ENCODE measurements at regions not wholly inside any gene's neighbourhood (a gene's known extent, or its start where the extent isn't known, plus 50 kb on each side); places are given as distances from the start of the nearest gene placed in this dataset.
"Not testable (repeated sequence)": the region's sequence is repeated elsewhere in the genome, so short reads cannot be mapped to it uniquely, and the experiment has no call there.

DNA sequence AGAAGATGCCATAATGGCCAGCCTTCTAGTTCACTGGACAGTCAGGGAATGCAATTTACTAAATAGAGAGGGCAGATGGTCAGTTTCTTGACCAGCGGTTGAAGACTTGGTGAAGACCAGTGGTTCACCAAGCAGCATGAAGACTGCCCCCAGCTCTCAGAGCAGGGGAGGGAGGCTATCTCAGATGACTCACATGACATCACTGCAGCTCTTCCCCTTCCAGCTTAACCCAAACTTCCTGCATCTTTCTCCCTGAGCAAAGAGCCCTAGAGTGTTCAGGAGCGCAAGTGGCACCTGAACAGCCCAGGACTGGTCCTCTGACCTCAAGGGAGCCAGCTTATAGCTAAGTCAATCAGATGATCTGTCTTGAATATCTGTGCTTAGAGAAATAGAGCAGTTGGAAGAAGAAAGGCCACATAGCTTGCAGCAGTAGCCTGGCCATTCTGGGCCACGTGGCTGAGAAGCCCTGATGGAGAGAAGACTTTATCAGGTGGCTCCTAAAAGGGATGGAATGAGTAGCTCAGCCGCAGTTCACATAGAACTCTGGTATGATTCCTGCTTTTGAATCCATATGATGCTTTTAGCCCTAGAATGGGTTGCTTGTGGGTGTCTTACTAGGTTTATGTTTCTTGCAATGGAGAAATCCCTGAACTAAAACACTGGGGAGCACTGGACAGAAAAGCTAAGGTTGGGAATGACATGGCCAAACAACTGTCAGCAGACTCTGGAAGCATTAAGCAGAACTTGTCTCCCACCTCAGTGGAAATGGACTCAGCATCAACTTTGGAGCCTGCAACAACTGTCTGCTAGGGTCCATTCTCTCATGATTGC is 392.1 kb upstream of the CCL2 start:
- DNase-seq = no peak

DNA sequence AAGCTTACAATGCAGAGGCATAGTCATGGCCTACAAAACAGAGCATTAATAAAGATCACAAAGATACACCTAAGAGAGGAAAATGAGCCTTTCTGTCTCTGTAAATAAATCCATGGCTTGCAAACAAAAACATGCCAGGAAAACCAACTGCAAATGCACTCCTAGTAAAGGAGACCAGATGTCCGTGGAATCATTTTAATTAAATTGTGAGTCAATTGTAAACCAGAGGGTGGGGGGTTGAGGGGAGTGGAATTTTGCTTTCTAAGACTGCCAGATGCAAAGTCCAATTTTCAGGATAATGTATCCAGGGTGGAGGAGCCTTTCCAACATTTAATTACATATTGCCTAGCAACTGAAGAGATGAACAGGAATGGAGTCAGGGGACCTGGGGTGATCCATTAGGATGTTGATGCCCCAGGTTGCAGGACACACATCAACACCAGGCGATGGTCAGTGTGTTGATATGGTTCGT is 390.3 kb upstream of the CCL2 start:
- DNase-seq = no peak

DNA sequence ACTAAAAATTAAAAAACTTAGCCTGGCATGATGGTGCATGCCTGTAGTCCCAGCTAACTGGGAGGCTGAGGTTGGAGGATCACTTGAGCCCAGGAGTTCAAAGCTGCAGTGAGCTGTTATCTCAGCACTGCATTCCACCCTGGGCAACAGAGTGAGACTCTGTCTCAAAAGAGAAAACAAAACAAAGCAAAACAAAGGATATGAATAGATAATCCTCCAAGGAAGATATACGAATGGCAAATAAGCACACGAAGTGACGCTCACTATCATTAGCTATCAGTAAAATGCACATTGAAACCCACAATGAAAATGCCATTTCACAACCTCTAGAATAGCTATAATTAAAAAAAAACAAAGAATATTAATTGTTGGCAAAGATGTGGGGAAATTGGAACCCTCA is 386.2 kb upstream of the CCL2 start:
- DNase-seq = no peak

GRCh38 chr17:33870936-33871335 is 384.1 kb upstream of the CCL2 start:
- DNase-seq = no peak

DNA sequence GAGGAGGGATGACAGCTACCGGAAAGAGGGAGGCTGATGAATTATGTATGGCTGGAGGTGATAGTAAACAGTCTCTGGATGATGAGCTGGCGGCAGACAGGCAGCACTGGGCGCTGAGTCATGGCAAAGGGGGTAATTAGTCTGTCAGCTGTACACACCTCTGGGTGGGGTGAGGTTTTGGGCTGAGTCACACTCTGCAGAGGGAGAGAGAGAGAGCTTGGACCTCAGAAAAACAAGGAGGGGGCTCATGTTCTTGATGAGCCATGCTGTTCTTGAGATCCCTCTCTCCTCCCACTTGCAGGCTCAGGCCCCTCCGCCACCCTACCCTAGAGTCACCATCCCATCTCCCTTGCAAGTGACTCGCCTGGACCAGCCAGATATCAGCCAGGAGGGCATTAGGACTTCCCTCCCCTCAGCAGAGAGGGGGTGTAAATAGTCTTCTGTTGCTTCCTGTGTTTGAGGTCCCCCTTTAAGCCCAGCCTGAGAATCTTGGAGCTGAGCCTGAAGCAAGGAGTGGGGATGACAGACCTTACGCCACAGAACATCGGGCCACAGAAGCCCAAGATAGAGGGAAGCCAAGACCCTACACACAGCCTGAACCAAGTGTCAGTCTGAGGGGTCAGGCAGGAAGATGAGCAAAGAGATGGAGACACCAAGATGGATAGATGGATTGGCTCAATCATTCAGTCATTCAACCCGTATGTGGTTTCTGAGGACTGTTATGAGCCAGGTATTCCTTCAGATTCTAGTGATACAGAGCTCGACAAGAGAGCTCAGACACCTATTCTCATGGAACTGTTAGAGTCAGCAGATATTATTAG is 383.2 kb upstream of the CCL2 start:
- no peak for DNase-seq

- DNase-seq = no peak
Observed at GRCh38 chr17:33873201-33873617, 381.9 kb upstream of the CCL2 start.

- DNase-seq = no peak
Observed at GRCh38 chr17:33874617-33875060, 380.4 kb upstream of the CCL2 start.

DNA sequence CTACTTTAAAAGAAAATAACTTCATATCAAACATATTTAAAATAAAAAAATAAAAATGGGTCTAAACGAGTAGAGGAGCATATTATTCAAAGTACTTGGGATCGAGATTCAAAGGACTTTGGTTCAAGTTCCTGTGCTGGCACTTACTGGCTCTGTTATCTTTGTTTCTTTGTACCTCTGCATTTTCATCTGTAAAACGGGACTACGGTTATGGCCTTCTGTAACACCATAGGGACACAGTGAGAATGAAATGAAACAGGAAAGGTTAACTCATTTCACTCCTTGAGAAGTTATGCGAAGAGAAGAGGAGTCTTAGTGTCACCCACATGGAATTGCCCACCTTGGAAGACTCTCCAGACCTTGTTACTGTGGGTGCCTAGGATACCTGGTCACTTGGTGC is 379.1 kb upstream of the CCL2 start:
- DNase-seq = no peak

- DNase-seq = not testable (repeated sequence)
Observed at GRCh38 chr17:33882273-33882672, 372.8 kb upstream of the CCL2 start.

DNA sequence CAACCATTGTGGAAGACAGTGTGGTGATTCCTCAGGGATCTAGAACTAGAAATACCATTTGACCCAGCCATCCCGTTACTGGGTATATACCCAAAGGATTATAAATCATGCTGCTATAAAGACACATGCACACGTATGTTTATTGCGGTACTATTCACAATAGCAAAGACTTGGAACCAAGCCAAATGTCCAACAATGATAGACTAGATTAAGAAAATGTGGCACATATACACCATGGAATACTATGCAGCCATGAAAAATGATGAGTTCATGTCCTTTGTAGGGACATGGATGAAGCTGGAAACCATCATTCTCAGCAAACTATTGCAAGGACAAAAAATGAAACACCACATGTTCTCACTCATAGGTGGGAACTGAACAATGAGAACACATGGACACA is 372.4 kb upstream of the CCL2 start:
- DNase-seq = not testable (repeated sequence)

GRCh38 chr17:33888455-33888854 is 366.6 kb upstream of the CCL2 start:
- DNase-seq = no peak

GRCh38 chr17:33889040-33889439 is 366.0 kb upstream of the CCL2 start:
- DNase-seq = no peak

DNA sequence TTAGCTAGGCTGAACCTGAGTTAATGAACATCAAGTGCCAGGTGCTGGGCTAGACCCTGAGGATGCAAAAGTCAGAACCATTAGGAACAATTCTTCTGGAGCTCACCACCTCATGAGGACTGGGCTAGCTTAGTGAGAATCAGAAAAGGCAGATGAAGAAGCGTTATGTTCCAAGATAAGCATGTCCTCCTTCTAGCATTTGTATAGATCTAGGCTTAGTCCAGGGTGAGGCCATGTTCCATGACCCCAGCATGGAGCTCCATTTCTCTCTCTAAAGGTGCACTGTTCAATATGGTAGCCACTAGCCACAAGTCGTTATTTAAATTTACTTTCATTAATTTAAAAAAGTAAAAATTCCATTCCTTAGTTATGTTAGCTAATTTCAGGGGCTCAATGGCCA is 365.3 kb upstream of the CCL2 start:
- DNase-seq = no peak

DNA sequence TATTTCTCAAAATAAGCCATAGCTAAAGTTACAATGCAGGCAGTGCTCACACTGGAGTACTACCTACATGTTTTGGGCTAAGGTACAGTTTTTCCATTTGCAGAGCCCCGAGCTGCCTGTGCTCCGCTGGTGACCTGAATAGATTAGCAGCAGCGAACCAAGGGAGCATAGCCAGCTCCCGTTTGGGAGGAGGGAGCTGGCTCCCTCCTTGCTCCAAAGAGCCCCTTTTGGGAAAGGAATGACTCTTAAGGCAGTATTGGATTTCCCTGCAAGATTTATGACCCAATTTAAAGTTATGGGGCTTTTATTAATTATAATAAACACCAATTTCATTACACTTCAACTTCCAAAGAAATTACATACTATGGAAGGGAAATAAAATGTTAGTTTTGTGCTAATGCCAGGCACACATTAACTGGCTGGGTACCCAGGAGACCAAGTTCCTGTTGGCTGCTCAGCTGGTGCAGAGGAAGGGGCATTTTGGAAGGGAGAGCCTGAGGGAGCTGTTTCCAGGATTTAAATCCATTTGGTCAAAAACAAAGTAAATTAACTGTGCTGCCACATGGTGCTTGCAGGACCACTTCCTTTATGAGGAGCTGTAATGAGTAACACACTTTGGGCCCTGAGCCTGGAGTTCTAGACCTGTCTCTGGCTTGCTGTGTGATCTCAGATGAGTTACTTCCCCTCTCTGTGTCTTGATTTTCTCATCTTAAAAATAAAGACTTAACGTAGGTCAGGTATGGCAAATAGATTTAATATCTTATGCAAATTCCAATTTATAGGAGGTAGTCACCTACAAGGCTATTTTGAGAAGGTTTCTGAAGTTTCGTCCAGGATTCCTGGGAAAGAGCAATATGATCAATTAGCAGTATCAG is 362.1 kb upstream of the CCL2 start:
- DNase-seq = no peak

- DNase-seq = no peak
Observed at GRCh38 chr17:33895491-33895890, 359.6 kb upstream of the CCL2 start.

DNA sequence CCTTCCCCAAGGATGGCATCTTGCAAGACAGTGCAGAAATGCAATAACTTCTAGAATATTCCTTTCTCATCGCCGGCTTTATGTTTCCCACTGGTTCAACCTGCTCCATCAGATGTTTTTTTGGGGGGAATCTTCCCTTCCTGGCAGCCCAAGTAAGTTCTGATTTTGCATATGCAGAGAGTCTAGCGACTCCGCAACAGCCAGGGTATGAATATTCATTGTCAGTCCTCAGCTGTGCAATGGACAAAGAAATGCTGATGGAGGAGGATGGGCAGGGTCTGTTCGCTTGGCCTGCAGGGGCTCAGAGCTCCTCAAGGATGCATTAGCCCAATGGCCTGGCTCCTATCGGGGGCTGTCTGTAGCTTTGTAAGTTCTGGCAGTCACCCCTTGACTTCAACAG is 358.8 kb upstream of the CCL2 start:
- no peak for DNase-seq

GRCh38 chr17:33901085-33901484 is 354.0 kb upstream of the CCL2 start:
- DNase-seq = no peak

GRCh38 chr17:33902901-33903449 is 352.1 kb upstream of the CCL2 start:
- DNase-seq = no peak

- no peak for DNase-seq
Observed at GRCh38 chr17:33904476-33904875, 350.6 kb upstream of the CCL2 start.

GRCh38 chr17:33905338-33905800 is 349.7 kb upstream of the CCL2 start:
- no peak for DNase-seq

GRCh38 chr17:33908363-33909064 is 346.6 kb upstream of the CCL2 start:
- DNase-seq = no peak

All from NCI-H524 treated with DMSO at 0.1 percent for 48 hours (cell line).